Esophagus muscularis mucosa (tissue), 4 donors: ENCODE measurements at regions not wholly inside any gene's neighbourhood (a gene's known extent, or its start where the extent isn't known, plus 50 kb on each side); places are given as distances from the start of the nearest gene placed in this dataset.

Experiments used
- DNase-seq: peaks from one replicate; pipeline ENCODE4 v3.0.0-alpha.2; 2017; ENCODE audit errors: extremely low spot score
- H3K27ac ChIP-seq, 4 donors: fragments of 200-600 bp; sonication (generic); replicated peaks in 1 of 4; 1 replicate in 3 of 4; 2 replicates in 1 of 4; pipeline ENCODE4 v1.5.1; 2016 to 2019; ENCODE audit warnings: mild to moderate bottlenecking in 1 of 4
- H3K27me3 ChIP-seq, 4 donors: fragments of 200-600 bp; sonication (generic); one replicate each; pipeline versions ENCODE4 v1.5.1 to v1.6.0; 2016 to 2019
- H3K36me3 ChIP-seq, 4 donors: fragments of 200-600 bp; sonication (generic); one replicate each; pipeline ENCODE4 v1.5.1; 2016 to 2019
- H3K4me1 ChIP-seq, 4 donors: fragments of 200-600 bp; sonication (generic); one replicate each; pipeline ENCODE4 v1.5.1; 2016 to 2019
- H3K4me3 ChIP-seq, 4 donors: fragments of 200-600 bp; sonication (generic); 1 replicate in 2 of 4; 2 replicates in 2 of 4; pipeline ENCODE4 v1.5.1; 2016 to 2019; ENCODE audit warnings: mild to moderate bottlenecking in 4 of 4, moderate library complexity in 1 of 4
- H3K9me3 ChIP-seq, 4 donors: fragments of 200-600 bp; sonication (generic); 1 replicate in 3 of 4; 2 replicates in 1 of 4; pipeline ENCODE4 v1.5.1; 2016 to 2019
- EP300 ChIP-seq: sonication (generic); formaldehyde crosslinking; IDR thresholded peaks from one replicate; pipeline ENCODE4 v1.6.1; 2017; ENCODE audit warnings: antibody characterized with exemption
- POLR2A ChIP-seq: fragments of 450-650 bp; IDR thresholded peaks from one replicate; pipeline ENCODE4 v1.6.1; 2017; ENCODE audit warnings: antibody characterized with exemption, moderate library complexity, mild to moderate bottlenecking, low read depth
- POLR2AphosphoS5 ChIP-seq, 2 donors: sonication (generic); formaldehyde crosslinking; IDR thresholded peaks; one replicate each; pipeline ENCODE4 v1.6.1; 2017; ENCODE audit warnings: antibody characterized with exemption in 2 of 2
- WGBS: methylation state at CpG from one replicate; pipeline ENCODE4 v1.1.5; 2018; 5-methylcytosine and 5-hydroxymethylcytosine counted together
- intact Hi-C: fragments of 100-400 bp; cut with DNase I; formaldehyde crosslinking; loops from one replicate; pipeline ENCODE4 v1.15.1; 2023
- TF ChIP-seq, protein P1 (sequence below), 3 experiments: fragments of 200-600 bp in 2 of 3; fragments of 450-650 bp in 1 of 3; sonication (generic) in 2 of 3; IDR thresholded peaks; one replicate each; pipeline ENCODE4 v1.5.1; 2017 to 2019; ENCODE audit warnings: antibody characterized with exemption in 3 of 3, mild to moderate bottlenecking in 2 of 3, moderate library complexity in 1 of 3

DNA sequence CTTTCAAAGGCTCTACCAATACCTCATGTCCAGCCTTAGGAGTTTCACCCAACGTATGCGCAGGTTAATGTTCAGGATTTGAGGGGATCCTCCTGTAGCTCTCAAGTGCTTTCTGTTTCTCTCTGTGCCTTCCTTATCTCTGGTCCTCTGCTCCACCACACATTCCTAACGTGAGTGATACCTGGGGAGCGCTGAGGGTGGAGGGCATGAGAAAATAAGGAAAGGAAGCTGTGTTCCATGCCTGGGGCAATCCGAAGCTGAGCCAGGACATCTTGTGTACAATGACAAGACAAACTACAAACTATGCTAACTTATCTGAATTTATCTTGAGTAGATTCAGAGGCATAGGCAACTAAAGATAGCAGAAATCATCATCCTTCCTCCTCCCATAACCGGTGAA, 136.4 kb downstream of the SST start:
- intact Hi-C loops, result no loop called here
- peaks cover 0 to 10% (median 0%) of the 10 kb centered on the region in 4 donors for H3K27me3 ChIP-seq
- no peak for DNase-seq
- WGBS, result 60% methylated on average over 6 of the region's 6 CpGs
- no peak overlapping the region for H3K27ac ChIP-seq
- no peak for TF ChIP-seq POLR2A
- no peak for TF ChIP-seq POLR2AphosphoS5 (IDR thresholded peaks at IDR 0.05)
- TF ChIP-seq, protein P1, sequence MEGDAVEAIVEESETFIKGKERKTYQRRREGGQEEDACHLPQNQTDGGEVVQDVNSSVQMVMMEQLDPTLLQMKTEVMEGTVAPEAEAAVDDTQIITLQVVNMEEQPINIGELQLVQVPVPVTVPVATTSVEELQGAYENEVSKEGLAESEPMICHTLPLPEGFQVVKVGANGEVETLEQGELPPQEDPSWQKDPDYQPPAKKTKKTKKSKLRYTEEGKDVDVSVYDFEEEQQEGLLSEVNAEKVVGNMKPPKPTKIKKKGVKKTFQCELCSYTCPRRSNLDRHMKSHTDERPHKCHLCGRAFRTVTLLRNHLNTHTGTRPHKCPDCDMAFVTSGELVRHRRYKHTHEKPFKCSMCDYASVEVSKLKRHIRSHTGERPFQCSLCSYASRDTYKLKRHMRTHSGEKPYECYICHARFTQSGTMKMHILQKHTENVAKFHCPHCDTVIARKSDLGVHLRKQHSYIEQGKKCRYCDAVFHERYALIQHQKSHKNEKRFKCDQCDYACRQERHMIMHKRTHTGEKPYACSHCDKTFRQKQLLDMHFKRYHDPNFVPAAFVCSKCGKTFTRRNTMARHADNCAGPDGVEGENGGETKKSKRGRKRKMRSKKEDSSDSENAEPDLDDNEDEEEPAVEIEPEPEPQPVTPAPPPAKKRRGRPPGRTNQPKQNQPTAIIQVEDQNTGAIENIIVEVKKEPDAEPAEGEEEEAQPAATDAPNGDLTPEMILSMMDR (IDR thresholded peaks at IDR 0.05), result no peak
- no peak for TF ChIP-seq EP300
- H3K36me3 ChIP-seq, result no peaks in the 10 kb centered on the region
- peaks cover 0 to 8% (median 0%) of the 10 kb centered on the region in 4 donors for H3K9me3 ChIP-seq
- no peaks in the 10 kb centered on the region for H3K4me1 ChIP-seq
- H3K4me3 ChIP-seq, result no peak overlapping the region

DNA sequence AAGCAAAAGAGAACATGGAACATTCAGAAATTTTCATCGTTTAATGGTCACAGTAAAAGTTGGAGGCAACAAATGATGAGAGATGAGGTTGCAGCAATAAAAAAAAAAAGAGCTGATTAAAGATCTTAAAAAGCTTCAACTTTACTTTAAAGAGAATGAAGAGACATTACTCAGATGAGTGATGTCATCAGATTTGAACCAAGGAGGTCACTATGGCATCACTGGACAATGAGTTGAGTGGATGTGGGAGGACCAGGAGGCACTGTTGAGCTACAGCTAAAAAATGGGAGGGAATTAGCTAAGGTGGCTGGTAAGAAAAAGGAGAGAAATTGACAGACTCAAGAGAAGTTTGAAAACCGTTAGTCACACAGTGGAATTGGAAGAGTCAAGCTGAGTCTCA, 138.4 kb downstream of the SST start:
- Histone ChIP-seq H3K4me1 (no peaks in the 10 kb centered on the region), H3K9me3 (peaks cover 0 to 8% (median 0%) of the 10 kb centered on the region in 4 donors), H3K36me3 (no peaks in the 10 kb centered on the region), H3K4me3 (no peak overlapping the region), H3K27ac (no peak overlapping the region), H3K27me3 (peaks cover 0 to 26% (median 0%) of the 10 kb centered on the region in 4 donors)
- DNase-seq, result no peak
- TF ChIP-seq POLR2A (no peak), POLR2AphosphoS5 (IDR thresholded peaks at IDR 0.05) (no peak), EP300 (no peak)
- TF ChIP-seq, protein P1 (IDR thresholded peaks at IDR 0.05), result no peak
- WGBS, result 82% methylated on average over 2 of the region's 2 CpGs
- intact Hi-C loops, result no loop called here

DNA sequence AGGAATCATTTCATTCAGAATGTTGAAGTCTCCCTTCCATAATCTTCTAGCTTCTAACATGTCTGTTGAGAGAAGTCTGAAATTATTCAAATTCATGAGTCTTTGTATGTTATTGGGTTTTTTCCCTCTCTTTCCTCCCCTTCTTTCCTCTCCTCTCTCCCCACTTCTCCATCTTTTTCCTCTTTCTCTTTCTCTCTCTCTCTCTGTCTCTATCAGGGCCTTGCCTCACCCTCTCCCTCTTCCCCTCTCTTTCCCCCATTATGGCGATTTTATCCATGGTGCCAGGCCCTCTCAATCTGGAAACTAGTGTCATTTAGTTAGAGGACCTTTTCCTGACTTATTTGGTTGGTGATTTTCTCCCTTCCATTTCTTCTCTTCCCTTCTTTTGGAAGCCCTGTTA, 147.3 kb downstream of the SST start:
- WGBS, result 64% methylated on average over 1 of the region's 1 CpG
- Histone ChIP-seq H3K27me3 (peaks cover 0 to 14% (median 0%) of the 10 kb centered on the region in 4 donors), H3K9me3 (no peaks in the 10 kb centered on the region), H3K4me3 (no peak overlapping the region), H3K36me3 (no peaks in the 10 kb centered on the region), H3K27ac (no peak overlapping the region), H3K4me1 (no peaks in the 10 kb centered on the region)
- TF ChIP-seq, protein P1 (IDR thresholded peaks at IDR 0.05), result no peak
- TF ChIP-seq POLR2A (no peak), POLR2AphosphoS5 (IDR thresholded peaks at IDR 0.05) (no peak), EP300 (no peak)
- intact Hi-C loops, result no loop called here
- peak; percentile 45 for DNase-seq

DNA sequence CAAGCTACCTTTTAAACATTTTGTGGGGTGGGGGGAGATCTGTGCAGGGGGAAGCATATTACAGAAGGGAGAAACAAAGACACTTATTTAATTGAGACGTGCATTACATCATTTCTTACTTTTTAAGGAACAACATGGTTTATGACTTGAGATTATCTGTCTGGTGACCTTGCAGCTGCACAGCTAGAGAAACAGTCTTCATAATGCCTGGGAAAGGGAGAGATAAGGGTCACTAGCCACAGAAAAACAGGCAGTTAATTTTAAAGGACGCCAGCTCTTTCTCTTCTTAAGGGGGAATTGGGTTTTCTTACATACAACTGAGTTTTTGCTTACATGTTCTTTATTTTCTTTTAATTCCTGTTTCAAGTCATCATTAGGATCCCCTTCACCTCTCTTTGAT, 147.9 kb downstream of the SST start:
- Histone ChIP-seq H3K4me3 (no peak overlapping the region), H3K27me3 (peaks cover 0 to 10% (median 0%) of the 10 kb centered on the region in 4 donors), H3K4me1 (no peaks in the 10 kb centered on the region), H3K9me3 (no peaks in the 10 kb centered on the region), H3K27ac (no peak overlapping the region), H3K36me3 (no peaks in the 10 kb centered on the region)
- intact Hi-C loops, result no loop called here
- TF ChIP-seq, protein P1 (IDR thresholded peaks at IDR 0.05), result no peak
- TF ChIP-seq POLR2AphosphoS5 (IDR thresholded peaks at IDR 0.05), result no peak
- TF ChIP-seq EP300, result no peak
- no peak for TF ChIP-seq POLR2A
- WGBS, result 52% methylated on average over 2 of the region's 2 CpGs
- DNase-seq, result no peak

DNA sequence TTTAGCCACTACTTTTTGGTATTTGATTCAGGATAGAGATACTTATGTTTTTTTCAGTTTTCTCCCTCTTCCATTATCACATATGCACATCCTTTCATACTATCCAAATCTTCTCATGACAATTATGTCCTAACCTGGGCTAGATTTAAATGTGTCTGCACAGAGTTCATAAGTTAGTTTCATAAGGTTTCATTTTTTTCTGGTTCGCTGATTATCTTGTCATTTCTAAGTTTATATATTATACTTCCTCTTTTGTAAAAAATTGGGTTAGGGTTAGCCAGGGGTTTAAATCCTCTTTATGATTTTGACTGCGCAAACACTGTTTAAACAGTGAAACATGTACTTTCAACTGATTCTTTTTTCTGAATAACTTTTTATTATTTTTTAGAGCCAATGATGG, 148.6 kb downstream of the SST start:
- Histone ChIP-seq H3K4me1 (no peaks in the 10 kb centered on the region), H3K36me3 (no peaks in the 10 kb centered on the region), H3K9me3 (no peaks in the 10 kb centered on the region), H3K4me3 (no peak overlapping the region), H3K27me3 (peaks cover 0 to 5% (median 0%) of the 10 kb centered on the region in 4 donors), H3K27ac (no peak overlapping the region)
- intact Hi-C loops, result no loop called here
- no peak for DNase-seq
- TF ChIP-seq EP300 (no peak), POLR2AphosphoS5 (IDR thresholded peaks at IDR 0.05) (no peak), POLR2A (no peak)
- TF ChIP-seq, protein P1 (IDR thresholded peaks at IDR 0.05), result no peak
- WGBS, result 80% methylated on average over 2 of the region's 2 CpGs
